Upper lobe of left lung (tissue), 4 donors: ENCODE measurements at regions not wholly inside any gene's neighbourhood (a gene's known extent, or its start where the extent isn't known, plus 50 kb on each side); places are given as distances from the start of the nearest gene placed in this dataset.

Source experiments
- POLR2A ChIP-seq, 4 donors: fragments of 450-650 bp; IDR thresholded peaks; one replicate each; pipeline ENCODE4 v1.5.1; 2016 to 2017; ENCODE audit warnings: antibody characterized with exemption in 4 of 4, mild to moderate bottlenecking in 2 of 4
- TF ChIP-seq, protein P1 (sequence below), 6 experiments: fragments of 450-650 bp in 4 of 6; fragments of 200-600 bp in 2 of 6; sonication (generic) in 2 of 6; IDR thresholded peaks; one replicate each; pipeline ENCODE4 v1.5.1; 2016 to 2019; ENCODE audit warnings: antibody characterized with exemption in 6 of 6

DNA sequence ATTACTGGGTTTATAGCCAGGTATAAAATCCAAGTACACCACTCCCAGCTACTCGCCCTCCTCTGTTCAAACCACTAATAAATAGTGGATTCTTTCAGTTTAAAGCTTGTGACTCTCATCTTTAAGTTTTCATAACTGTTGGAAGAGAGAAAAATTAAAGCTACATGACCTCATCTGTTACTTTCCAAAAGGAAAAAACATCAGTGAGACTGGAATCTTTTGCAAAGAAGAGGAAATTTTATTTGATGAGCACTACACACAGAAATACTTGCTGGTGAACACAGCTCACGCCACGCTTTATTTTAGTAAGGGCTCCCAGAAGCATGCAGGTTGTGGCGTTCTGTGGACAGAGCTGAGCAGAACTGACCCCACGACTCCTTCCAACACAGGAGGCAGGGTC, 527.0 kb upstream of the MGMT start:
- TF ChIP-seq, protein P1, sequence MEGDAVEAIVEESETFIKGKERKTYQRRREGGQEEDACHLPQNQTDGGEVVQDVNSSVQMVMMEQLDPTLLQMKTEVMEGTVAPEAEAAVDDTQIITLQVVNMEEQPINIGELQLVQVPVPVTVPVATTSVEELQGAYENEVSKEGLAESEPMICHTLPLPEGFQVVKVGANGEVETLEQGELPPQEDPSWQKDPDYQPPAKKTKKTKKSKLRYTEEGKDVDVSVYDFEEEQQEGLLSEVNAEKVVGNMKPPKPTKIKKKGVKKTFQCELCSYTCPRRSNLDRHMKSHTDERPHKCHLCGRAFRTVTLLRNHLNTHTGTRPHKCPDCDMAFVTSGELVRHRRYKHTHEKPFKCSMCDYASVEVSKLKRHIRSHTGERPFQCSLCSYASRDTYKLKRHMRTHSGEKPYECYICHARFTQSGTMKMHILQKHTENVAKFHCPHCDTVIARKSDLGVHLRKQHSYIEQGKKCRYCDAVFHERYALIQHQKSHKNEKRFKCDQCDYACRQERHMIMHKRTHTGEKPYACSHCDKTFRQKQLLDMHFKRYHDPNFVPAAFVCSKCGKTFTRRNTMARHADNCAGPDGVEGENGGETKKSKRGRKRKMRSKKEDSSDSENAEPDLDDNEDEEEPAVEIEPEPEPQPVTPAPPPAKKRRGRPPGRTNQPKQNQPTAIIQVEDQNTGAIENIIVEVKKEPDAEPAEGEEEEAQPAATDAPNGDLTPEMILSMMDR (IDR thresholded peaks at IDR 0.05): no peak
- no peak for TF ChIP-seq POLR2A (IDR thresholded peaks at IDR 0.05)
